ENCODE measurements at regions not wholly inside any gene's neighbourhood (a gene's known extent, or its start where the extent isn't known, plus 50 kb on each side); places are given as distances from the start of the nearest gene placed in this dataset.
"Not testable (repeated sequence)": the region's sequence is repeated elsewhere in the genome, so short reads cannot be mapped to it uniquely, and the experiment has no call there.

DNA sequence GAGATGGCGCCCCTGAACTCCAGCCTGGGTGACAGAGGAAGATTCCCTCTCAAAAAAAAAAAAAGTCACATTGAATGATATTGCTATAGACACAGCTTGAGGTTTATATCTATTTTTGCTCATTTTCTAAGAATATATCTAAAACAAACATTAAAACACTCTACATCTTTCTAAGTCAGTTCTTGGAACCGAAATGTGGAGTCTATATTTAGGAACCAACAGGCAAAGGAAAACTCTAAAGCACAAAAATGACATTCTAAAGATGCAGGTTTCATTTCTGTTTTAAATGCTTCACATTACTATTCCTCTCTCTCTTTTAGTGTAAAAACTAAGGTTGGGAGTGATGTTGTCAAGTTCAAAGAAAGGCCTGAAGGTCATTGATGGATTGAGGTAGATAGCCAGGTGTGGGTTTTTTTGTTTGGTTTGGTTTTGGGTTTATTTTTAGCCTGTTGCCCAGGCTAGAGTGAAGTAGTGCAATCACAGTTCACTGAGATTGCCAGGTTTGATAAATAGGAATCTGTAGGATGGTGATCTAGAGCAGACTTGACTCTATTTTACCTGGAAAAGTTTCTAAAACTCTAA is 194.0 kb upstream of the RBBP8 start:
- DNase-seq (ENCODE audit: low spot score) = no peak

DNA sequence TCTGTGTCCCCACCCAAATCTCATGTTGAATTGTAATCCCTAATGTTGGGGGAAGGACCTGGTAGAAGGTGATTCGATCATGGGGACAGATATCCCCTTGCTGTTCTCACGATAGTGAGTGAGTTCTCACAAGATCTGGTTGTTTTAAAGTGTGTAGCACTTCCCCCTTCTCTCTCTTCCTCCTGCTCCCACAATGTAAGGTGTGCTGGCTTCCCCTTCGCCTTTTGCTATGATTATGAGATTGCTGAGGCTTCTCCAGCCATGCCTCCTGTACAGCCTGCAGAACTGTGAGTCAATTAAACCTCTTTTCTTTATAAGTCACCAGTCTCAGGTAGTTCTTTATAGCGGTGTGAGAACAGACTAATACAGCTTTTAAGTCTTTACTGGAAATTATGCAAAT is 193.3 kb upstream of the RBBP8 start:
- DNase-seq (ENCODE audit: low spot score) = no peak

DNA sequence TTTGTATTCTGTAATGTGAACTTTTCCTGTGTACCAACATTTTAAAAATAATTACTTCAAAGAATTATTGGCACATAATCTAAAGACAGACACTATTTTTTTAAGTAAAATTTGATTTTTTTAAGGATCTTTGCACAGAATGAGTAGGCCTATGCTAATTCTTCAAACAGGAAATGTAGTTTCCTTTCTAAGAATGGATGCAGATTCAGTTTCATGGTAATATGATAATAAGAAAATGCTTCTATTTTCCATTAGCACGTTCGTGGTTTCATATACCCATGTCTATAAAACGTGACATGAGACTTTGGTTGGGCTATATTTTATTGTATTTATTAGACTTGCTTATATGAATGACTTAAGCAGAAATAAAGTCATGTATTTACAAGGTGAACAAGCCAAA is 191.8 kb upstream of the RBBP8 start:
- no peak for DNase-seq (ENCODE audit: low spot score)

DNA sequence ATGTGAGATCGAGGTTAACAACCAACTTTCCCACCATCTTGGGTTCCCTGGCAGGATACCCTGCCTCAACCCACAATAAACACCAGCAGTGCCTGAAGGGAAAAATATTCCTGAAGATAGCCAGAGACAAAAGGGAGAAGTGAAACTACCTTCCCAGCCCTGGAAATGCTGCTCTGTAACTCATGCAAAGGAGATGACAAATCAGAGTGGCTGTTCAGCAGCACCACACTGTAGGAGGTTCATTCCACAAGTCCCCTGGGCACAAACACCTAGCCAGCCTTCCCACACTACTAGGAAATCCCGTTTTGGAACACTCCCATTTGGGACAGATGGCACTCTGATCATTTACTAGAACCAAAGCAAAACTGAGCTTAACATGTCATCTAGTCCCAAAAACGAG is 190.7 kb upstream of the RBBP8 start:
- no peak for DNase-seq (ENCODE audit: low spot score)

DNA sequence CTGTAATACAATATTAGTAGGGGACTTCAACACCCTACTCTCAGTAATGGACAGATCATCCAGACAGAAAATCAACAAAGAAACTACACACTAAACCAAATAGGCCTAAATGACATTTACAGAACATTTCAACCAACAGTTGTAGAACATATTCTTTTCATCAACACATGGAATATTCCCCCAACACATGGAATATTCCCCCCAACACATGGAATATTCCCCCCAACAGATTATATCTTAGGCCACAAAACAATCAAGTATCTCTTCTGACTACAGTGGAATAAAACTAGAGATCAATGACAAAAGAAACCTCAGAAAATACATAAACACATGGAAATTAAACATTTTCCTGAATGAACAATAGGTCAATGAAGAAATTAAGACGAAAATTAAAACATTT is 187.2 kb upstream of the RBBP8 start:
- DNase-seq (ENCODE audit: low spot score) = no peak

DNA sequence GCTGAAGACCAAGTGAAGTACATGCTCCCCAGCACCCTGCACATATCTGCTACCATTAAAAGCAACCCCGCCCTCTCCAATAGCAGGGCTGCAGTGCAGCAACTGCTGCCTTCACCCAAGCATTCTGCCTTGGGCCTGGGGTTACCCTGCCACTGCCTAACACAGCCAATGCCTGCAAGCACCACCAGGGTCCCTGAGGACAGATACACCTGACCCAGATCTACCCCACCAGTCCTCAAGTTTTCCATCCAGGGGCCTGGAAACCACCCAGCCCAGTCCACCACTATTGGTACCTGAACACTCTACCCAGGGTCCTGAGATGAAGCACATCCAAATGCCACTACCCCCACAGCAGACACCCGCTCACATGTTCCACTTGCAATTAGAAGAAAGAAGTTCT is 181.1 kb upstream of the RBBP8 start:
- DNase-seq (ENCODE audit: low spot score) = no peak

DNA sequence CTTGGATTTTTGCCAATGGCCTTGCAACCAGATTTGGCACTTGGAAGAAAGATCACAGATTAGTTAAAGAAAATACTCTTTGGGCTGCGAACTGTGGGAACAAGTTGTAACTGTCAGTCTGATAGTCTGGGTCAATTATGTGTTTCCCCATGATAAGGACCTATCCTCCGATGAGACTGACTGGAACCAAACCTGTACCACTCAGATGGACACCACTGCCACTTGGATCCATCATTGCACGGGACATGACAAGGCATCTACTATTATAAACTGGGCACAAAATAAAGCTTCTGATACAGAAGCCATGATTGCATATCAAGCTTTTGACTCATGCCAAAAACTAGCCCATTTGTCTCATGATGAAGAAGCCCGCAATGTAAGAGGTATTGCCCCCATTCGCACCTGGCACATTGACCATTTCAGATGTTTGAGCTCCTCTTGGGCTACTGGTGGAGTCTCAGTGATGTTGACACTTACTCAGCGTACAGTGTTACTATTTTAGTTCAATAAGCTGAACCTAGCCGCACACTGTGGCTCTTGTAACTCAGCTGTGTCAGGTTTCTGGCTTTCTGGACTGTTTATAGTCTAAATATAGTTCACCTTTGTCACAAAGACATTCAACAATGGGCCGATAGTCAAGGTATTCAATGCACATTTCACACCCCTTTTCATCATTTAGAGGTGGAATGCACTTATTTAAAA is 179.8 kb upstream of the RBBP8 start:
- DNase-seq (ENCODE audit: low spot score) = no peak

DNA sequence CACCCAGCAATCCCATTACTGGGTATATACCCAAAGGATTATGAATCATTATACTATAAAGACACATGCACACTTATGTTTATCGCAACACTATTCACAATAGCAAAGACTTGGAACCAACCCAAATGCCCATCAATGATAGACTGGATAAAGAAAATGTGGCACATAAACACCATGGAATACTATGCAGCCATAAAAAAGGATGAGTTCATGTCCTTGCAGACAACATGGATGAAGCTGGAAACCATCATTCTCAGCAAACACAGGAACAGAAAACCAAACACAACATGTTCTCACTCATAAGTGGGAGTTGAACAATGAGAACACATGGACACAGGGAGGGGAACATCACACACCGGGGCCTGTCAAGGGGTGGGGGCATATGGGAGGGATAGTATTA is 169.1 kb upstream of the RBBP8 start:
- not testable (repeated sequence) for DNase-seq (ENCODE audit: low spot score)

DNA sequence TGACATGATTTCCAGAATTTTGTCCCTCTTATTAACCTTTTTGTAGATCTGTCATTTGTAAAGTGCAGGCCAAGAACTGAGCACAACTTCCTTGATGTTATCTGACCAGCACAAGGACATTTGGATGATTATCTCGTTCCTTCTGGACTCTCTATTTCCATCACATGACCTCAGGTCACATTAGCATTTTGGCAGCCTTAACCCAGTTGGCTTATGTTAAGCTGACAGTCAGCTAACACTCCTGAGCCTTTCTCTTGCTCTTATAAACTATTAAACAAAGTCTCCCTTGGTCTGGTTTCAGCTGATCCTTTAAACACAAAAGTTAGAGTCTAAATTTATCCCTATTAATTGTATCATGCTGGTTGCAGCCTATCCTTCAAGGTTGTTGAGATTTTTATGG is 167.2 kb upstream of the RBBP8 start:
- no peak for DNase-seq (ENCODE audit: low spot score)

DNA sequence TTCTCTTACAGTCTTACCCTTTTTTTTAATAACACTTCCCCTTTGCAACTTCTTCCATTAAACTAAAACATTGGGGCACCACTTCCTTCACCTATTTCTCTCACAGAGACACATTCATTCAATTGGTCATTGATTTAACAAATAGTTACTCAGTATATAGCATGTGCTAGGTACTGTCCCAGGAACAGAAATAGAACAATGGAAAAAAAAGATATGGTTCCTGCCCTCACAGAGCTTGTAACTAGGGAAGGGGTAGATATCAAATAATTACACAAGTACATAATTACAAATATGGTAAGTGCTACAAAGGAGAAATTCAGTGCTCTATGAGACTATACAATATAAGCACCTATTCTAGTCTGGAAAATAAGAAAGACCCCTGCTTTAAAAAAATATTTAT is 165.5 kb upstream of the RBBP8 start:
- no peak for DNase-seq (ENCODE audit: low spot score)

DNA sequence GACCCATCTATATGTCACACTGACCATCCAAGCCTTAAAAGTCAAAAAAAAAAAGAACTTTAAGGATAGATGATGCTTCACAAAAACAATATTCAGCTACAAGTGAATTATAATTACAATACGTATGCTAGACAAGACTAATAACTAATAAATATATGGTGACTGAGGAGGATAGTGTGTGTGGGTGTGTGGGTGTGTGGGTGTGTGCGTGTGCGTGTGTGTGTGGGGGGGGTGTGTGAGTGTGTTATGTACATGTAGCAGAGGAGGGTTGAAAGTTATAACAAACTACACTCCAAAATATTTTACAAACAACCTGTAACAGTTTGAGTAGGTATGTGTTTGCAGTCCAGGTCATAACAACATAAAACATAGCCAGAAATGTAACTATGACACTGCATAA is 159.2 kb upstream of the RBBP8 start:
- no peak for DNase-seq (ENCODE audit: low spot score)

DNA sequence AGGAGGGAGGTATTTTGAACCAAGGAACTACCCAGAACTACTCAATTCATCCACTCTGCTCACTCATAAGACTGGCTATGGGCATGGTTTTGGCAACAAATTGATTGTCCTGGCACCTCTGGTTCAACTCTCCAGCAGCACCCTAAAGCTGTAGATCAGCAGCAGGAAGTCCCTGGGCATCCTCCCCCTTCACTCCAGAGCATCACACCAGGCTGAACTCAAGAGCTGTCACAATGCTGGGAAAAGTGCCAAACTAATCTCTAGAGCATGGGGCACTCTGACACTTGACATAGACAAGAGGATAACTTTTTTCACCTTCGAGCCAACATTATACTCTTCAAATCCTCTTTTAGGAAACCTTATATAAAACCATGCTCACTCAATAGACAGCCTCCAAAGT is 154.1 kb upstream of the RBBP8 start:
- DNase-seq (ENCODE audit: low spot score) = no peak

DNA sequence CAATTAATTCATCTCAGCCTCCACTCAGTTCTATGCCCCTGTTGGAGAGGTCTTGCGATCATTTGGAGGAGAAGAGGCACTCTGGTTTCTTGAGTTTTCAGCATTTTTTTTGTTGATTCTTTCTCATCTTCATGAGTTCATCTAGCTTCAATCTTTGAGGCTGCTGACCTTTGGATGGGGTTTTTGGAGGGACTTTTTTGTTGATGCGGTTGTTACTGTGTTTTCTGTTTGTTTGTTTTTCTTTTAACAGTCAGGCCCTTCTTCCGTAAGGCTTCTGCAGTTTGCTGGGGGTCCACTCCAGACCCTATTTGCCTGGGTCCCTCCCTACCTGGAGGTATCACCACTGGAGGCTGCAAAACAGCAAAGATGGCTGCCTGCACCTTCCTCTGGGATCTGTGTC is 149.9 kb upstream of the RBBP8 start:
- no peak for DNase-seq (ENCODE audit: low spot score)

DNA sequence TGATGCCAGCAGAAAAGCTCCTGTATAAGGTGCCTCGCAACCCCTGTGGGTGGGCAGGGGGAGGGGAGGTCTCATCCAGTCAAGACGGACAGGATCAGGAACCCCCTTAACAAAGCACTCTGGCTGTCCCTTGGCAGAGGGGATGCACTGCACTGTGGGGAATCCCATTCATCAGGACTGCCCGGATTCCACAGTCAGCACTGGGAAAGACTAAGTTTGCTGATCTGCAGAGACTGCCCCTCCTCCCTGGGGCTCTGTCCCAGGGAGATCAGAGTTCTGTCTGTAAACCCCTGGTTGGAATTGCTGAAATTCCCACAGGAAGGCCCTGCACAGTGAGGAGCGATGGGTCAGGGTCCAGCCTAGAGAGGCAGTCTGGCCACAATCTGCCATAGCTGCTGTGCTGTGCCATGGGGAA is 149.5 kb upstream of the RBBP8 start:
- no peak for DNase-seq (ENCODE audit: low spot score)

DNA sequence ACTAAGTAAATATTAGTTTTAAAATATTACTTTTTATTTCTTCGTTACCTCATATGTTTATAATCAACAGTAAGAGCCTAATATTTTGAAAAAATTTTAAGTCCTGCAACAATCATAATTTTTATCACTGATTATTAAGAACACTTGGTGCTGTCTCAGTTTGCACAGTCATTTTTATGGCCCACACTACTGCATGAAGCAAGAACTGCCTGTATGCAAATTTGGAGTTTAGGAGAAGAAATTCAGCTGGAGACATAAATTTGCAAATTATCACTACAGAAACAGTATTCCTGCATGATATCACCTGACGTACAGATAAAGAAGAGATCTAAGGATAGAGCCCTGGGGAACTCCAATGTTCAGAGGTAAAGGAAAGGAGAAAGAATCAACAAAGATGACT is 144.1 kb upstream of the RBBP8 start:
- DNase-seq (ENCODE audit: low spot score) = no peak

DNA sequence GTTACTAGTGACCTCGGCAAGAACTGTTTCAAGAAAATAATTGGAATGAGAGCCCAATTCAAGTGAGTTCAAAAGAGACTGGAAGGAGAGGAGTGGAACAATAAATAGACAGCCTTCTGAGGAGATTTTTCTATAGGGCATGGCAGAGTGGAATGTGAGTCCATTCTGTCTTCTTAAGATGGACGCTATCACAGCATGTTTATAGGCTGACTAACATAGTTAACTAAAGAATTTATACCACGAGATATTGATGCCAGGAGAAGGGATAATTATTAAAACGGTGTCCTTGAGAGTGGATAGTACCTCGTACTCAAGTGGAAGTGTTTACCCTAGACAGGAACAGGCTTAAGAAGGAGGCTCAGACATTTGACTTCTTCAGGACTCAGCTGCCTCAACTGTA is 143.5 kb upstream of the RBBP8 start:
- DNase-seq (ENCODE audit: low spot score) = no peak

DNA sequence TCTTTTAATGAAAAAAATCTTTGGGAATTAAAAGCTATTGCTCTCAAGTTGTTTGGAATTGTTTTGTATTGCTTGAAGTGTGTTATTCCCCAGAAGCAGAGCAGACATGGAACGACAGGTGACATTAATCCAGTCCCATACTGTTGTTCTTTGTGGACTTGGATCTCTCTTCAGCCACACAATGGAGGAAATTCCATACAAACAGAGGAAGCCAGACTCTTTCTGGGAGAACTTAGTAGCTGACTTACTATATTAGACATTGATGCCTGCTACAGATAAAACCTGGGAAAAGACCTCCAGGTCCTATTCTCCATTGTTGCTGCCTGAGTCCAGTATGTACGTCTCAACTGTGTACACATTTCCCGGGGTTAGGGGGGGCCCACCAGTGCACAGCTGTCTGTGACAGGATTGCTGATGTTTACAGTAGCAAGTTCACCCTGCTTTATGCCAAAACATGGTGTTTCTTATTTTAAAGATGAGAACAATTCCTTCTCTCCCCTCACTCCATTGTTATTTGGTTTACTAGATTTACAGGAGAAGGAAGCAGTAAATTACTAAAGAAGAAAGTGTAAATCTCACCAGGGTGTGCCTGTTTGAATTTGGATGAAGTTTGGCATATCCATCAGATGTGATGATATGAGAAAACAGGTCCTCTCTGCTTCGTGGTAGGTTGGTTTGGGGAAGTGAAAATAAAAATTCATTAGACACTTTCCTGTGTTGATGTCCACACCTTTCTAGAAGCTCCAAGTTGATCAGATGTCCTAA is 142.4 kb upstream of the RBBP8 start:
- no peak for DNase-seq (ENCODE audit: low spot score)

DNA sequence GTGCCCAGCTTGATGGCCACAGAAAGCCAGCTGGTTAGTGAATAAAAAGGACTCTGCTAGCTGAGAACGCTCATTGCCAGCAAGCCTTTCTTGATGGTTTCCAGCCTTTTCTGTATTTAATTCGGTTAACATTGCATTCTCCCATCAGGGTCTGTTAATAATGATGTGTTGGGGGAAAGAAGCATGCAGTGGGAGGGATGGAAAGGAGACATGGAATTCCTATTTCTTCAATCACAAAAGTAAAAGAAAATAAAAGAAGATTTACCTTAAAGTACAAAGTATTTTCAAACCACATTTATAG is 141.9 kb upstream of the RBBP8 start:
- DNase-seq (ENCODE audit: low spot score) = no peak

DNA sequence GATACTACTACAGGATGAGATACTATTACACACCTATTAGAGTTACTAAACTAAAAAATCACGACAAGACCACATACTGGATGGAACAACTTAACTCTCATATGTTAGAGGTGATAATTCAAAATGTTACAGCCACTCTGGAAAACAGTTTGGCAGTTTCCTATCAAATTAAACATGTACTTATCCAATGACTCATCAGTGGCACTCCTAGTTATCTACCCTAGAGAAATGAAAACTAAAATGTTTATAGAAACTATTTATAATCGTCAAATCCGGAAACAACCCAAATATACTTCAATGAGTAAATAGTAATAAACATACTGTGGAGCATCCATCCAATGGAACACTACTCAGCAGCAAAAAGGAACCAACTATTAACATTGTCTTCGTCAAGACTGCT is 137.0 kb upstream of the RBBP8 start:
- no peak for DNase-seq (ENCODE audit: low spot score)

DNA sequence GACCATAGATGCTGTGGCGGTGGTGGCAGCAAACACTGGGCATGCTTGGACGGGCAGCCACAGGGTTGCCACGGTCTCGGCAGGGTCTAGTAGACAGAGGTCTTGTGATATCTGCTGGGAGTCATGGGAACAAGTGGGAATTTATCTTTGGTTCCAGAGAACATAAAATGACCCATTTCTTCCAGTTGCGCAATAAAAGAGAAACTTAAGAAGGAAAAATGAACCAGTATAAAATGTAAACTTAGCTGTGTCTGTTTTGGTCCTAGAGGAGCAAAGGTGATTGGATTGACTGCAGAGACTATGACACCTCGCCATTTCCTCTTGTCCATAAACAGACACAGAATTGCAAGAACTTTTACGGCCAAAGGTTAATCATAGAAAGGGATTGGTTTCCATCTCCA is 132.6 kb upstream of the RBBP8 start:
- DNase-seq (ENCODE audit: low spot score) = no peak

DNA sequence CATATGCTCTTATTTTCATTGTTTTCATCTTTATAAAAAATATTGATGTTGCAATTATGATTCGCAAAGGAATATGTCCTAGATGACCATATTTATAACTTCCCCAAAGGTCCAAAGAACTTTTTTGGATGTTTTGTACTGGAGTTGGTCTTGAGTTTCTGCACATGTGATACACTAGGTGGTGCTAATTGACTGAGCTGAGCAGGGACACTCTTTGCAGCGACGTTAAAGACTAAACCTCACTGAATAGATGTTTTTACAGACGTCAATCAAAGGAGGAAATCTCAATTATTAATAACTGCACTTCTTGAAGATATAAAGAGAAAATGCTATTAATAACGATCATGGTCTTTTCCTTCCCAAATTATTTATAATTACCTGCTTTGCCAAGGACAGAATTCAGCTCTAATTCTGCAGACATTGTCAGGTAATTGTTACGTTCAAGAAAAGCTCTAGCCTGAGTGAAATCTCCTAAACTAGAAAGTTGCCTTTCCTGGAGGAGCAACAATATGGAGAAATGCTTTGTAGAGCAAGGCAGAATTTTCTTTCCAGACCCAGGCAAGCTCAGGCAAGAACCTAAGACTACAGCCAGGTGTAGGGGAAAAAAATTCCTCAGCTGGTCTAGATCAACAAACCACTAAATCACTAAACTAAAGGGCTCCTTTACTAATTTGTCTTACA is 119.3 kb upstream of the RBBP8 start:
- DNase-seq (ENCODE audit: low spot score) = no peak

DNA sequence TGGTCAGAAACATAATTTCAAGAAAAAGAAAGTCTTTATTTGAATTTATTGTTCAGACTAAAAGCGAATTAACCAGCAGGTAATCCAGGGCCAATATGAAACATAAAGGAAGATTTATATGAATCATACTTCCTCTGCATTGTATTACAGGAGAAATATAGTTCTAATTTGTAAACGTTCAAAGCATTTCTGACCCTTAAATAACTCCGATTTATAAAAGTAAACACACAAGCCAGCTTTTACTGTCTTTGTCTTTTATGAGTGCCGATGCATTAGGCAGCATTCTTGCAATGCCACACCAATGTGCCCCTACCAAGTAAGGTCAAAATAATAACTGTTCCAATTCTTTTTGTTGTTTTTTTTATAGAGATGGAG is 118.8 kb upstream of the RBBP8 start:
- DNase-seq (ENCODE audit: low spot score) = no peak
